WI38 (cell line): ENCODE measurements at regions not wholly inside any gene's neighbourhood (a gene's known extent, or its start where the extent isn't known, plus 50 kb on each side); places are given as distances from the start of the nearest gene placed in this dataset.
"Not testable (repeated sequence)": the region's sequence is repeated elsewhere in the genome, so short reads cannot be mapped to it uniquely, and the experiment has no call there.

Experiments
- H3K4me3 ChIP-seq: 2 replicates; pipeline ENCODE4 v1.5.1; 2011; ENCODE audit warnings: low read depth, mild to moderate bottlenecking, control low read depth, low read length
- CTCF ChIP-seq: IDR thresholded peaks from 2 replicates; pipeline ENCODE4 v1.5.1; 2012; ENCODE audit warnings: low read depth, mild to moderate bottlenecking, control low read depth, low read length

DNA sequence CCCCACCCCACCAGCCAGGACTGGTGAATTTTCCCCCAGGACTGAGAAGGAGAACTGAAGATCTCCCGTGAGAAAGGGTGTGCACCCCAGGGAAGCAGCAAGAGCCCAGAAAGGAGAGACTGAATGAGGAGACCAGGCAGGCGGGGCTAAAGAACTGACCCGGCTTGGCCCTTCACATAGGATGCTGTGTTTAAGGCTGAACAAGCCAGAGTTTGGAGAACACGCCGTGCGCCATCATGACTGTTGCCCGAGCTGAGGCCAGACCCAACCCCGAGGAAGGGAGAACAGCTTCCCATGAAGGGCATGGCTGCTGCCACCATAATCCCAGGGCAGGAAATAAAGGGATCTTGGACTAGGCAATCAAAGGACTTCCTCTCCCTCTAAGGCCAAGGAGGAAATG, 104.7 kb upstream of the SRSF6 start:
- no peak overlapping the region for H3K4me3 ChIP-seq
- no peak for TF ChIP-seq CTCF

DNA sequence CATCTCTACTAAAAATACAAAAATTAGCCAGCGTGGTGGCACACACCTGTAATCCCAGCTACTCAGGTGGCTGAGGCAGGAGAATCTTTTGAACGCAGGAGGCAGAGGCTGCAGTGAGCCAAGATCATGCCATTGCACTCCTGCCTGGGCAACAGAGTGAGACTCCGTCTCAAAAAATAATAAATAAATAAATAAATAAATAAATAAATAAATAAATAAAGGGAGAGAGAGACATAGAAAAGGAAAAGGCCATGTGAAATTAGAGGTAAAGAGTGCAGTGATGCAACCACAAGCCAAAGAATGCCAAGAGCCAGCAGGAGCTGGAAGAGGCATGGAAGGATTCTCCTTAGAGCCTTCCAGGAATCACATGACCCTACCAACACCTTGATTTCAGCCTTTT, 107.0 kb upstream of the SRSF6 start:
- H3K4me3 ChIP-seq, result not testable (repeated sequence)

- no peak for TF ChIP-seq CTCF
- H3K4me3 ChIP-seq, result no peak overlapping the region
Measured at GRCh38 chr20:43349841-43350240, 107.9 kb upstream of the SRSF6 start.

- not testable (repeated sequence) for H3K4me3 ChIP-seq
Measured at GRCh38 chr20:43347839-43348238, 109.9 kb upstream of the SRSF6 start.

DNA sequence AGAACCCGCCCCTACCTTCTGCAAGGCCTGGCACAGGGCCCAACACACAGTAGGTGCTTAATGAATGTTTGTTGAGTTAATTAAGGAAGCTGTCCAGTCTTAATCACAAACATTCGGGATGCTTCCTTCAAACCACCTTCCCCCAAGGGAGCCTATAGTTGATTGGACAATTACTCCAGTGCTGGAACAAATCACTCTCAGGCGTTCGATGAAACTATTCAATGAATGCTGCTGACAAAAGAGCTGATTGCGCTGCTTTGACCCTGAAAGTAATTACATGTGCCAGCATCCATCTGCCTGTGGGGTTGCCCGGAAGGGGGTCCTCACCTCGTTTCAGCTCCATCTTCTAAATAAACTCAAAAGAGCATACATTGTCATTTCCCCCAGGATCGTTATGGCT, 112.0 kb upstream of the SRSF6 start:
- H3K4me3 ChIP-seq, result no peak overlapping the region
- TF ChIP-seq CTCF, result no peak

DNA sequence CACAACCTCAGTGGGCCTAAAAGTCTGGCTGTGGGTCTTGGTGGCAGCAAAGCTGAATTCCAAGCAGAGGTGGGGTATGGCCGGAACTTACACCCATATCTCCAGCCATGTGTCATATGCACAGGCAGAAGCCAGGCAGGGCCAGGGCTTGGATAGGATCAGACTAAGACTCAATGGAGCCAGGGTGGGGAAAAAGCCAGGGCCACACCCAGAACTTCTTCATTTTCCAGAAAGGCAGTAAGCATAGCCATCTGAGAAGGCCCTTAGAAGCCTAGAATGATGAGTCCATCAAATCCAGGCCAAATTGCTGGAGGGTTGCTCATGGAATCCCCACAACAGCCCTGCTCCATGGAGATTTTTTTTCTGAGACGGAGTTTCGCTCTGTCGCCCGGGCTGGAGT, 116.2 kb upstream of the SRSF6 start:
- no peak for TF ChIP-seq CTCF
- H3K4me3 ChIP-seq, result no peak overlapping the region

DNA sequence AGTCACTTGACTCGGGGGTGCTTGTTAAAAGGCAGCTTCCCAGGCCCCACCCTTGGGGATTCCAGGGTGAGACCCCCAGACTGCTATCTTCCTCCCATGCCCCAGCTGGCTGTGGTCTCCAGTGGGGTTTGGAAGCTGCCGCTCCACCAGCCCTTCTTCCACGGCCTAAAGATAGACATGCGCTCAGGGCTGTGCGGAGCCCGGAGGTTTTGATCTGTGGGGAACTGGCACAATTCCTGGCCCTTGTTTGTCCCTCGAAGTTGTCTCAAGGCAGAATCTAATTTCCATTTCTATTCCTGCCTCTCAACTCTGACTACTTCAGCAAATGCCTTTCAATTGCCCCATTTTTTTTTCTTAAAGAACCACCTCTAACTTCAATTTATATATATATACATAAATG, 120.7 kb upstream of the SRSF6 start:
- no peak overlapping the region for H3K4me3 ChIP-seq
- TF ChIP-seq CTCF, result no peak

- no peak overlapping the region for H3K4me3 ChIP-seq
- TF ChIP-seq CTCF, result no peak
Measured at GRCh38 chr20:43334080-43334479, 123.6 kb upstream of the SRSF6 start.

GRCh38 chr20:43331906-43332305, 125.8 kb upstream of the SRSF6 start:
- H3K4me3 ChIP-seq, result no peak overlapping the region
- TF ChIP-seq CTCF, result no peak
